ENCODE measurements at regions not wholly inside any gene's neighbourhood (a gene's known extent, or its start where the extent isn't known, plus 50 kb on each side); places are given as distances from the start of the nearest gene placed in this dataset.

DNA sequence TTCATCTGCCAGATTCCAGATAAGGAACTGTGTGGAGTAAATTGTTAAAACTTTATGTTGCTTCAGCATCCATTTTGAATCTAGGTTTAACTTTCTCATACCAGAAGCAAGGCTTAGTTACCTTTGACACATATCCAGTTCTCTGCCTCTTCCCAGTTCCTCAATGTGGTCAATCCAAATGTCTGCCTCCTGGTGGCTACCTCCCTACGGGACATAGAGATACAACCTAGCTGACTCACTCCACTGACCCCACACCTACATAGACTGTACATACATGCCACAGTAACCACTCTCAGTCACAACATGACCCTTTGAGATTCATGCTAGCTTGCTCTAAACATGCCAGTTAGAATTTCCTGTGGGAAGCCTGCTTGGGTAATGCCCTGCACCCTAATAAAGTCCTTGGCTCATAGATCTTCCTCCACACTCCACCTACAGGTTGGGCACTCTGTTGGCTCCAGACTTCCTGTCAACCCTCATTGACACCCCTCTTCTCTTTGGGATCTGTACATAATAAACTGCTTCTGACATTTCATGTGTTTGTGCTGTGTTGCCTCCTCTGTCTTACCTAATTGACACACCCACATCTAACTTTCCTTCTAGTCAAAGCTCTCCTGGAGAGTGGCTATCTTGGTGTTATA, 278.1 kb downstream of the HTR7 start:
- TF ChIP-seq, protein P1, sequence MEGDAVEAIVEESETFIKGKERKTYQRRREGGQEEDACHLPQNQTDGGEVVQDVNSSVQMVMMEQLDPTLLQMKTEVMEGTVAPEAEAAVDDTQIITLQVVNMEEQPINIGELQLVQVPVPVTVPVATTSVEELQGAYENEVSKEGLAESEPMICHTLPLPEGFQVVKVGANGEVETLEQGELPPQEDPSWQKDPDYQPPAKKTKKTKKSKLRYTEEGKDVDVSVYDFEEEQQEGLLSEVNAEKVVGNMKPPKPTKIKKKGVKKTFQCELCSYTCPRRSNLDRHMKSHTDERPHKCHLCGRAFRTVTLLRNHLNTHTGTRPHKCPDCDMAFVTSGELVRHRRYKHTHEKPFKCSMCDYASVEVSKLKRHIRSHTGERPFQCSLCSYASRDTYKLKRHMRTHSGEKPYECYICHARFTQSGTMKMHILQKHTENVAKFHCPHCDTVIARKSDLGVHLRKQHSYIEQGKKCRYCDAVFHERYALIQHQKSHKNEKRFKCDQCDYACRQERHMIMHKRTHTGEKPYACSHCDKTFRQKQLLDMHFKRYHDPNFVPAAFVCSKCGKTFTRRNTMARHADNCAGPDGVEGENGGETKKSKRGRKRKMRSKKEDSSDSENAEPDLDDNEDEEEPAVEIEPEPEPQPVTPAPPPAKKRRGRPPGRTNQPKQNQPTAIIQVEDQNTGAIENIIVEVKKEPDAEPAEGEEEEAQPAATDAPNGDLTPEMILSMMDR (IDR thresholded peaks at IDR 0.05), result no peak
- TF ChIP-seq POLR2AphosphoS5 (IDR thresholded peaks at IDR 0.05; ENCODE audit: insufficient read depth in 1 of 2, low read depth in 1 of 2), result no peak

Data from vagina (tissue), 2 donors.